Thyroid gland (tissue), 4 donors: ENCODE measurements at regions not wholly inside any gene's neighbourhood (a gene's known extent, or its start where the extent isn't known, plus 50 kb on each side); places are given as distances from the start of the nearest gene placed in this dataset.

Source experiments
- CTCF ChIP-seq, 6 experiments: fragments of 200-600 bp in 3 of 6; fragments of 450-650 bp in 3 of 6; sonication (generic) in 3 of 6; IDR thresholded peaks; one replicate each; pipeline ENCODE4 v1.5.1; 2016 to 2019; ENCODE audit warnings: antibody characterized with exemption in 6 of 6, mild to moderate bottlenecking in 2 of 6, inconsistent platforms in 1 of 6, moderate library complexity in 1 of 6
- POLR2A ChIP-seq, 2 donors: fragments of 450-650 bp; IDR thresholded peaks; one replicate each; pipeline ENCODE4 v1.6.1; 2017; ENCODE audit warnings: antibody characterized with exemption in 2 of 2, mild to moderate bottlenecking in 2 of 2, moderate library complexity in 1 of 2

DNA sequence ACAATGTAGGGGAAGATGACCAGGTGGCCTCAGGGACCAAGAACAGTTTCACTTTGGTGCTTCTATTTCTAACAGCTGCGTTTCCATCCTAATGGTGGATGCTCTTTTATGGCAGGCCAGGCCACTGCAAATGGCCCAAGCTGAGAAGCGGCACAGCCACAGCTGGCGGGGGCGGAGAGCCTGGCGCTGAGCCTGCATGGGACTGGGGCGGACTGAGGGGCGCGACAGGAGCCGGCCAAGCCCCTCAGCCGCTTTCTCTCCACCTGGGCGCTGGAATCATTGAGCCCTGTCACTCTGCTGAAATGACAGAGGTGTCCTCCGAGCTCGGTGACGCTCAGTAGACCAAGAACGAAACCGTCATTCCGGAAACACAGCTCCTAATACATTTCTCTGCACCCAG lies 317.3 kb upstream of the PDE4D start:
- TF ChIP-seq CTCF (IDR thresholded peaks at IDR 0.05) (no peak), POLR2A (IDR thresholded peaks at IDR 0.05) (no peak)
